ENCODE measurements at regions not wholly inside any gene's neighbourhood (a gene's known extent, or its start where the extent isn't known, plus 50 kb on each side); places are given as distances from the start of the nearest gene placed in this dataset.
A peak's percentile ranks its signal among the peaks of the same experiment; 100 is the strongest.

GRCh38 chr11:45371251-45372115, 85.3 kb upstream of the SYT13 start (continued):
- TF ChIP-seq GTF3A (CRISPR knock-in tag; conservative IDR thresholded peaks at IDR 0.05): no peak
- TF ChIP-seq, protein P1, sequence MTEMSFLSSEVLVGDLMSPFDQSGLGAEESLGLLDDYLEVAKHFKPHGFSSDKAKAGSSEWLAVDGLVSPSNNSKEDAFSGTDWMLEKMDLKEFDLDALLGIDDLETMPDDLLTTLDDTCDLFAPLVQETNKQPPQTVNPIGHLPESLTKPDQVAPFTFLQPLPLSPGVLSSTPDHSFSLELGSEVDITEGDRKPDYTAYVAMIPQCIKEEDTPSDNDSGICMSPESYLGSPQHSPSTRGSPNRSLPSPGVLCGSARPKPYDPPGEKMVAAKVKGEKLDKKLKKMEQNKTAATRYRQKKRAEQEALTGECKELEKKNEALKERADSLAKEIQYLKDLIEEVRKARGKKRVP (CRISPR knock-in tag; IDR thresholded peaks at IDR 0.05): no peak
- TF ChIP-seq NFIB (CRISPR knock-in tag; IDR thresholded peaks at IDR 0.05; ENCODE audit: borderline replicate concordance): no peak
- no peak for TF ChIP-seq ZNF550 (CRISPR knock-in tag; IDR thresholded peaks at IDR 0.05; ENCODE audit: borderline replicate concordance)
- peak; percentile 87 for TF ChIP-seq SMC3 (IDR thresholded peaks at IDR 0.05; ENCODE audit: low read length)
- TF ChIP-seq ZNF556 (CRISPR knock-in tag; IDR thresholded peaks at IDR 0.05; ENCODE audit: borderline replicate concordance): 0 out of 2 replicates have a peak, but pooled peaks have one; percentile 28
- no peak for TF ChIP-seq NFKB2 (CRISPR knock-in tag; IDR thresholded peaks at IDR 0.05; ENCODE audit: borderline replicate concordance)
- no peak for TF ChIP-seq GLI4 (CRISPR knock-in tag; IDR thresholded peaks at IDR 0.05; ENCODE audit: borderline replicate concordance)

DNA sequence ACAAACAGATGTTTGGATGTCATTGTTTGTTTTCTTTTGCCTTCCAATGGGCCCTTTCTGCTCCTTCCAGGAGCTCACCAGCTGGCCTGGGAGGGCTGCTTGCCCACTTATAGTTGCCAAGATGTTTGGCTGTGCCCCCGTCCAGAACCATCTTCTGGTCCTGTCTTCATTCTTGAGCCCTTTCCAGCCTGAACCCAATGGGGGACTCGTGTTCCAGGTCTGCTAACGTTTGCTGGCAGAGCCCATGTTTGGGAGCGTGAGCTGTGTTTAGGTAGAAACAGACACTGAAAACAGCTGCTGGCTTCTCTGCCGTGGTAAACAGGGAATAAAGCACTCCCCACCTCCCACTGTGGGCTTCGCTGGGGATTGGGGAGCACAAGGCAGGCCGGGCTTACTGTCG, 83.2 kb upstream of the SYT13 start:
- no peaks in the 10 kb centered on the region for H3K9me3 ChIP-seq (ENCODE audit: low read length)
- no peak overlapping the region for H3K4me3 ChIP-seq (replicated peaks in 1 of 3; ENCODE audit: insufficient read depth in 1 of 3, low read depth in 2 of 3, low read length in 3 of 3)
- no peak for ATAC-seq
- WGBS (ENCODE audit: low lambda C conversion rate): 4% methylated on average over 5 of the region's 8 CpGs
- H3K9ac ChIP-seq (ENCODE audit: insufficient read depth, low read depth, low read length): no peak overlapping the region
- in situ Hi-C loops (cut with HindIII; ENCODE audit: extremely low pct_ligation_motif_present, low pct_unique_long_range_greater_than_20kb) (no loop called here), intact Hi-C loops (cut with micrococcal nuclease; ENCODE audit: unreplicated experiment) (no loop called here)
- no peak overlapping the region for H3K4me2 ChIP-seq (ENCODE audit: low read depth, low read length)
- ChIA-PET POLR2A (no interaction called here), CTCF (ENCODE audit: low intra/inter-chr PET ratio, low total read pairs) (no interaction called here)
- no peak overlapping the region for H2AFZ ChIP-seq (ENCODE audit: low read length)
- no peak for FAIRE-seq
- H3K79me2 ChIP-seq (ENCODE audit: insufficient read depth, low read length): no peaks in the 10 kb centered on the region
- H4K20me1 ChIP-seq (ENCODE audit: insufficient read depth, low read length): no peaks in the 10 kb centered on the region
- no peak for DNase-seq (ENCODE audit: low spot score)
- no peaks in the 10 kb centered on the region for H3K36me3 ChIP-seq (replicated peaks in 1 of 2; ENCODE audit: control insufficient read depth in 1 of 2, insufficient read depth in 2 of 2, low read length in 2 of 2)
- no TSS peak for BruUV-seq (replicated peaks)
- peaks cover 0 to 43% of the 10 kb centered on the region in 2 experiments; a peak in 3 of 5 replicates for H3K27me3 ChIP-seq (ENCODE audit: control insufficient read depth in 1 of 2, insufficient read depth in 2 of 2, low read length in 2 of 2)
- H3K27ac ChIP-seq (ENCODE audit: extremely low read length, insufficient read depth, low read length): no peak overlapping the region
- no peak for TF ChIP-seq FOXK2 (IDR thresholded peaks at IDR 0.05)
- TF ChIP-seq TBP (CRISPR knock-in tag; IDR thresholded peaks at IDR 0.05): no peak
- TF ChIP-seq TBX2 (CRISPR knock-in tag; IDR thresholded peaks at IDR 0.05; ENCODE audit: borderline replicate concordance): no peak
- TF ChIP-seq ZMYM4 (CRISPR knock-in tag; IDR thresholded peaks at IDR 0.05): no peak
- no peak for TF ChIP-seq FOXO1 (CRISPR knock-in tag; IDR thresholded peaks at IDR 0.05)
- TF ChIP-seq GABPA (IDR thresholded peaks at IDR 0.05; ENCODE audit: low read depth, low read length): no peak
- no peak for TF ChIP-seq GABPA (CRISPR knock-in tag; IDR thresholded peaks at IDR 0.05; ENCODE audit: low read depth)
- no peak for TF ChIP-seq MBD4 (IDR thresholded peaks at IDR 0.05; ENCODE audit: borderline replicate concordance, low read length)
- no peak for TF ChIP-seq HDAC1 (CRISPR knock-in tag; IDR thresholded peaks at IDR 0.05)
- no peak for TF ChIP-seq SAFB2 (CRISPR knock-in tag; IDR thresholded peaks at IDR 0.05; ENCODE audit: borderline replicate concordance, low read depth)
- no peak for TF ChIP-seq HNF1B (CRISPR knock-in tag; IDR thresholded peaks at IDR 0.05)
- 0 out of 2 replicates have a peak, but pooled peaks cover under 1% of the 10 kb centered on the region for H3K4me1 ChIP-seq (ENCODE audit: insufficient read depth, low read length)
